CD4-positive, alpha-beta T cell treated with Interleukin-6 for 4 hours (primary cell): ENCODE measurements at regions not wholly inside any gene's neighbourhood (a gene's known extent, or its start where the extent isn't known, plus 50 kb on each side); places are given as distances from the start of the nearest gene placed in this dataset.

ENCODE experiments used
- DNase-seq: peaks from one replicate; pipeline ENCODE4 v3.0.0-alpha.2; 2020; ENCODE audit warnings: mixed read lengths

- no peak for DNase-seq
These were observed 338.6 kb upstream of the PLET1 start for GRCh38 chr11:112599265-112599664.

DNA sequence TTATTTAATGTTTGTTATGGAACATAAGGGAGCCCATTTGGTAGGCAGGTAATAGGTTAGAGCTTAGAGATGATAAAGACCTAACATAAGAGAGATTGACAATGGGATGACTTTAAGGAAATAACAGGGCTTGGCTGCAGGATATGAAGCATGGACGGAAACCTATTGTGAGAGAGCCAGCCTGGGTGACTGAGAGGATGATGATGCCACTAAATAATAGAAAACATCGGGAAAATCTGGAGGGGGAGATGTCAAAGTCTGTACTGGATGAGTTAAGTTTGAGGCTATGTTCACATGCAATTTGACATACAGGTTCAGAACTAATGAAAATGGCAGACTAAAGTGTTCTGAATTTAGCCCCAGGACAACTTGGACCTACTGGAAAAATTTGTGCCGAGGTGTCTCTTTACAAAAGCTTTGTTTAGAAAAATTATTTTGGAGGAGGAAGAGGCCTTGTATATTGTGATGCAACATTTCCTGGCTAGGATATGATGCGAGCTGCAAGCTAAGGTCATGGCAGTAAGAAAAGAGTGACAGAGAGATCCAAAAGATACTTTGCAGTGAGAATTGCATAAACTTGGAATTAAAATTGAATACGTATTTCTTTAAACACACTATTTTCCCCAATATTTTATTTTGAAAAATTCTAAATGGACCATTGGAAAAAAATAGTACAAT is 339.3 kb upstream of the PLET1 start:
- DNase-seq, result no peak

DNA sequence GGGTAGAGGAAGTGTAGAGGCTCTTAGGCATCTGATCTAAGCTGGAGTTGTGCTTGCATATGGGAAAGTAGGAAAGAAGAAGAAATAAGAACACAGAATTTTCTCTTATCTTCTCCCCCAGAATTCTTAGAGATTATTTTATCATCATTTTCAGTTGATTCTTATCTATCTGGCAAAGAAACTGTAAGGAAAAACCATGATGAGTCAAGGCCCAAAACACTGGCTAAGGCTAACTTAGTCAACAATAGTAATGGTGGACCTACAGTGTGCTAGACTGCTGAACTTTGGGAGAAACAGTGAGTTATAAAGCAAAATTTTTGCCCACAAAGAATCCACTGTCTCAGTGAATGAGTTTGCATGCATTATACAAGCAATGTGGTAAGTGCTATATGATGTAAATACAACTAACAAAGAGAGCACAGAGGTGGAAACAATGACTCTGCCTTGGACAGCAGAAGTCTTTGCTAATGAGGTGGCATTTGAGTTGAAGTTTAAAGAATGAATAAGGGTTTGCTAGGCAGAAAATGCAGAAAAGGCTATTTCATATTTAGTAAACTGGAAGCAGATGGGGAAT is 344.5 kb upstream of the PLET1 start:
- no peak for DNase-seq

- no peak for DNase-seq
These were observed 346.0 kb upstream of the PLET1 start for GRCh38 chr11:112606656-112607055.

DNA sequence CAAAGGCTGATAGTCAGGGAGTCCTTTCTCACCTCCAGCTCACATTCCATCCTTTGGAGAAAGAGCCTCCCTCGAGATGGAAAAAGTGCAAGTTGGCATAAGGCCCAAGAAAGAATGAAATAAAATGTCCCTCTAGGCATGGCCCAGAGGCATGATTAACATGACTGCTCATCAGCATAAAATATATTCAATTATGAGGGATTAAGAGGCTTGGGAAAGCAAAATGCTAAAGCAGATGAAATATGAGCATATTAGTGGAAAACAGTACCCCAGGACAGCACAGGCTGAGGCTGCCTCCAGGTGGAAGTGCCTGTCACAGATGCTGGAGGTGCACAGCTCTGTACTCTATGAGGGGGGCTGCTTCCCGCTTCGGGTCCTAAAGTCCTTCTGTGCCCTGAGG is 347.8 kb upstream of the PLET1 start:
- DNase-seq, result no peak

- DNase-seq, result no peak
These were observed 349.8 kb upstream of the PLET1 start for GRCh38 chr11:112610494-112610893.

GRCh38 chr11:112610996-112611750 is 350.0 kb upstream of the NCAM1 start:
- no peak for DNase-seq

DNA sequence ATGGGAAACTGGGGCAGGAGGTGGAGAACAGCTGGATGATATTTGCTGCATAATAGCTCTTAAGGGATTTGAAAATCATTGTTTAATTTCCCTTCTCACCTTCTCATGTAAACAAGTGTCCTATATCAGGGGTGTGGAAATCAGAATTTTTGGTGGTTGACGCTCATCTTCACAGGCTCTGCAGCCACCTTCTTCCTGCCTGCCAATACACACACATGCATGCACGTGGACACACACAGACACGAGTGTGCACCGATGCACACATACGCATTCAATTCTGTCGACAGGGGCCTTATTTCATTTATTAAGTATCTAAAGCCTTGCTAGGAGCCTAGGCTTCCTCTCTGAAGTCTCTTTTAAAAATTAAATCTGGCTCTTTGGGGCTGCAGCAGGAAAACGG is 349.4 kb upstream of the NCAM1 start:
- DNase-seq, result no peak

- DNase-seq, result no peak
These were observed 348.9 kb upstream of the NCAM1 start for GRCh38 chr11:112612250-112612849.

- no peak for DNase-seq
These were observed 347.9 kb upstream of the NCAM1 start for GRCh38 chr11:112613051-112613972.

DNA sequence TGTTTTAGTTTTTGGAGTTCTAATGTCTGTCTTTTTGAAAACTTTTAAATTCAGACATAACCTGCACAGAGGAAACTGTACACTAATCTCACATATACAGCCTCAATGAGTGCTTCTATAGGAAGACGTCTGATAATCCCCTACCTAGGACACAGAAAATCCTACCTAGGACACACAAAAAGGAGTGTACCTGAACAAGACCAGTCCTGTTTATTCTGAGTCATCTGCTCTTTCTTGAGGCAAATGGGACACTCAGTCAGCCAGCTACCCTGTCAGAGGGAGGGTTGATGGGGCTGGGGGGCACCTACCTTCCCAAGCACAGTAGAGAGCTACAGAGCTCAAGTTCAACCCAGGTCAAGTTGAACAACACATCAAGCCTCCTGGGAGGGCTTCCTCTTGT is 346.6 kb upstream of the NCAM1 start:
- DNase-seq, result no peak

DNA sequence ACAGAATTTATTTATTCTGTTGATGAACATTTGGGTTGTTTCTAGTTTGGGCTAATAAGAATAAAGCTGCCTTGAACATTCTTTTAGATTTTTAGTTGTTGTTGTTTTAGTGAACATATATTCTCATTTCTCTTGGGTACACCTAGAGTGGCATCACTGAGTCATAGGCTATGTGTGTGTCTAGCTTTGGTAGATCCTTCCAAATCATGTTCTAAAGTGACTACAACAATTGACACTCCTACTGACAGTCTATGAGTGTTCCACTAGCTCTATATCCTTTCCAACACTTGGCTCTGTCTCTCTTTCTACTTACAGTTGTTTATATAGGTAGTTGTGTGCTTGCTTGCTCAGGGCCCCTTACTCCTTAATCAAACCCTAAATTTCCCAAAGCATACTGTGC is 346.0 kb upstream of the NCAM1 start:
- no peak for DNase-seq

GRCh38 chr11:112615891-112616290 is 345.3 kb upstream of the NCAM1 start:
- no peak for DNase-seq

- no peak for DNase-seq
These were observed 344.7 kb upstream of the NCAM1 start for GRCh38 chr11:112616327-112617097.

DNA sequence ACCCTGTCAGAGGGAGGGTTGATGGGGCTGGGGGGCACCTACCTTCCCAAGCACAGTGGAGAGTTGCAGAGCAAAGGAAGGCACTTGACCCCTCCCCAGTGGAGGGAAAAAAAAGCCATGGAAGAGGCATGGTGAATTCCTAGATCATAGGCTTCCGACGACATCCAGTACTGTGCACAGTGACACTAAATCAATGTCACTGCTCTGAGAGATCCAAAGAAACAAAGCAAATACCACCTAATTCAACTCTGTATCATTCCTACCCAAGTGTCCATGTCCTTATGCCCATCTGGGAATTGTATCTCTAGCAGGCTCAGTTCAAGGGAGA is 344.2 kb upstream of the NCAM1 start:
- DNase-seq, result no peak

GRCh38 chr11:112617977-112618826 is 343.0 kb upstream of the NCAM1 start:
- DNase-seq, result no peak

DNA sequence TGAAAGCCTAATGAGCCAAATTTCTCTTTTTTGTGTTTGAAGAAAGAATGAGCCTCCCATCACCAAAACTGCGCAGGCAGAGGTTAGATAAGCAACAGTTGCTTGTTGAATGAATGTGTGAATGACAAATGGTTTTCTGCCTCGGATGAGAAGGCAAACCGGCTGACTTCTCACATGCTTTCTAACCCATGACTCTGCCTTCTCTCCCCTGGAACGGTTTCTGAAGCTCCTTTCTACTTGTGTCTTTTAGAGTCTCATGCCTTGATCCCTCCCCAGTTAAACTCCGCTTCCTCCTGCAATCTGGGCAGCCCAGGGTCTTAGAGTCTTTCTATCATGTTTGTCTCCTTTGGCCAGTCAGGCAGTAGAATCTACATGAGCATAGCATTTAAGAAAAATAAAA is 342.1 kb upstream of the NCAM1 start:
- no peak for DNase-seq

DNA sequence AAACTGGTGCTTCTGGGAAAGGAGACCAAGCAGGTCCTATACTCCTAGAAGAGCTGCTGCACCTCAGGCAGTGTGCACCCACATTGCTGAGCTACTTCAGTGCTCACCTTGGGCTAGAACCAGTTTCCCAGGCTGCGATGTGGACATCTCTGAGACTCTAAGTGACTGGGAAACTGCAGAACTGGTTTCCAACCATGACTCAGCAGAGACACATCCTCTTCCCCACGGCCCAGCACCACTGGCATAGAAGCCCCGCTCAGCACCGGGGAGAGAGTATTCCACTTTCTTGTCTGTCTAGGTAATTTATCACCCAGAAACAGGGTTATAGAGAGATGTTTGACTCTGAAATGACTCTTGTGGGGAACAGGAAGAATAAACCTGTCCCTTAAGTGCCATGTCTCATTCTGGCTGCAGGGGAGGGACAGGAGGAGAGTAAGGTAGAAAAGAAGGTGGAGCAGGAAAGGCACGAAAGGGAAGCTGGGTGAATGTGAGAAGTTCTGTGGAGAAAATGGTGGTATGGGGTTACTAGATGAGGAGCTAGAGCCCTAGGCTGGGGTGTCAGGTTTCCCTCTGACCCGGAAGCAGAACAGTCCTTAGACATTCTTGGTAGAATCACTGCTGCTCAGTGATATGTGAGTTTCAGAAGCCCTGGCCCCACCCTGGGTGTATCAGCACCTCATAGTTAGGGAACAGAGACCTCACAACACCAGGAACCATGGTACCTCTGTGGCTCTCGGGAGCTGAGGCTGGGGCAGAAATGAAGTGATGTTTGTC is 340.4 kb upstream of the NCAM1 start:
- no peak for DNase-seq

DNA sequence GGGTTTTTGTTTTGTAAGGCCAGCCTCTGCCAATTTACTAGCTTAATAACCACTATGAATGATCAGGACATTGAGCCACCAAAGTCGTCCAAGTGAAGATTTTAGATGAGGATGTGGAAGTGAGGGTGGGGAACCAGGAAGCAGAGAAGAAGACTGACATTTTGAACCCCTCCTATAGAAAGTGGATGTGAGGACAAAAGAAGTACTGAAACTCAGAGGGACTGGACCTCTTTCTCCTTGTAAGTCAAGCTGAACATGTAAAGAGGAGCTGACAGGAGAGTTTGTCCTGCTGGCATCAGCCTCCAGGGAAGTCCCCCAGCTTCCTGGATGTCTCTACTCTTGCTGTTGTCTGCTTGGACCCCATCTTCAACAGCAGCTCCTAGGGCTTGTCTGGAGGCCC is 338.2 kb upstream of the NCAM1 start:
- no peak for DNase-seq

- DNase-seq, result no peak
These were observed 336.8 kb upstream of the NCAM1 start for GRCh38 chr11:112624431-112624830.
